ENCODE measurements at regions not wholly inside any gene's neighbourhood (a gene's known extent, or its start where the extent isn't known, plus 50 kb on each side); places are given as distances from the start of the nearest gene placed in this dataset.

DNA sequence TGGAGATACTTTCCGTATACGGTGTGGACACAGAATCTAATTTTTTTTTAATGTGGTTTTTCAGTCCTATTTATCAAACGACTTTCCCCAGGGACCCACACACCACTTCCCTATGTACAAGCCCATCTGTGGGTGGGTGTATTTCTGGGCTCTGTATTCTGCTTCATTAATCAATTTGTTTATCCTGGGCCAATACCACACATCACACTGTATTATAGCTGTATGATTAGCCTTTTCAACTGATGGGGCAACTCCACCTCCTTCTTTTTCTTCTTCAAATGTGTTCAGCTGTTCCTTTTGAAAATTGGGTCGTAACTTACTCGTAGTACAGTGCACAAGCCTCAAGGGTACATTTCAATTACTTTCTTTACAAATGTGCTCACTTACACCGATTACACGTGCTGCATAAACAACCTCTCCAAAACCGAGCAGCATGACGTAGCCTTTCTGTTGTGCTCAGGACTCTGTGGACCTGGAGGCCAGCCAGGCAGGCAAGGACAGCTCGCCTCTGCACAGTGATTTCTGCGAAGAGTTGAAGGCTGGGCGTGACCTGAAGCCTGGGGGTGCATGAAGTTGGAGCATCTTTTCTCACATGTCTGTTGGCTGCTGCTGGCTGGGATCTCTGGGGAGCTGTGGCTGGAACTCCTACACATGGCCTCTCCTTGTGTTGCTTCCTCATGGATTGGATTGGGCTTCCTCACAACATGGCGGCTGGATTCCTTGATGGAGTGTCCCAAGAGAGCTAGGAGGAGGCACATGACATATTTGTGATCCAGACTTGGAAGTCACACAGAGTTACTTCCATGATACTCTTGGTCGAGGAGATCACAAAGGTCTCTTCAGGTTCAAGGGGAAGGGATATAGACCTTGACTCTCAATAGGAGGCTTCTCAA, 126.5 kb downstream of the CRYAA start:
- no peaks in the 10 kb centered on the region for H3F3A ChIP-seq (replicated peaks; ENCODE audit: low read depth)
- no peaks in the 10 kb centered on the region for H3K4me1 Mint-ChIP-seq
- no peak overlapping the region for H2AFZ ChIP-seq
- H3K4me3 ChIP-seq: no peak overlapping the region
- no peaks in the 10 kb centered on the region for H3K36me3 ChIP-seq (ENCODE audit: insufficient read depth)
- H3K36me3 Mint-ChIP-seq (ENCODE audit: low read depth): no peaks in the 10 kb centered on the region
- ATAC-seq: no peak
- no peaks in the 10 kb centered on the region for H3K9me2 ChIP-seq (ENCODE audit: insufficient read depth)
- H3K27me3 Mint-ChIP-seq (ENCODE audit: insufficient read depth, low read depth, poor library complexity): peaks cover 8% of the 10 kb centered on the region
- H3K27me3 ChIP-seq (ENCODE audit: insufficient read depth): no peaks in the 10 kb centered on the region
- no peaks in the 10 kb centered on the region for H3K79me2 ChIP-seq (replicated peaks; ENCODE audit: insufficient read depth)
- no peak overlapping the region for H3K27ac Mint-ChIP-seq
- no peak overlapping the region for H3K4me3 Mint-ChIP-seq
- no peaks in the 10 kb centered on the region for H3K4me1 ChIP-seq (ENCODE audit: insufficient read depth)
- no peaks in the 10 kb centered on the region for H4K20me1 ChIP-seq (replicated peaks; ENCODE audit: insufficient read depth)
- no peak overlapping the region for H3K4me2 ChIP-seq
- H3K27ac ChIP-seq (ENCODE audit: low read depth): no peak overlapping the region
- no peak for DNase-seq (ENCODE audit: low spot score)
- H3K9me3 Mint-ChIP-seq: no peaks in the 10 kb centered on the region
- TF ChIP-seq ZNF331 (CRISPR knock-in tag; IDR thresholded peaks at IDR 0.05; ENCODE audit: low read depth): no peak
- no peak for TF ChIP-seq CTCF (conservative IDR thresholded peaks at IDR 0.05; ENCODE audit: low read depth in 2 of 2)
- TF ChIP-seq, protein P1, sequence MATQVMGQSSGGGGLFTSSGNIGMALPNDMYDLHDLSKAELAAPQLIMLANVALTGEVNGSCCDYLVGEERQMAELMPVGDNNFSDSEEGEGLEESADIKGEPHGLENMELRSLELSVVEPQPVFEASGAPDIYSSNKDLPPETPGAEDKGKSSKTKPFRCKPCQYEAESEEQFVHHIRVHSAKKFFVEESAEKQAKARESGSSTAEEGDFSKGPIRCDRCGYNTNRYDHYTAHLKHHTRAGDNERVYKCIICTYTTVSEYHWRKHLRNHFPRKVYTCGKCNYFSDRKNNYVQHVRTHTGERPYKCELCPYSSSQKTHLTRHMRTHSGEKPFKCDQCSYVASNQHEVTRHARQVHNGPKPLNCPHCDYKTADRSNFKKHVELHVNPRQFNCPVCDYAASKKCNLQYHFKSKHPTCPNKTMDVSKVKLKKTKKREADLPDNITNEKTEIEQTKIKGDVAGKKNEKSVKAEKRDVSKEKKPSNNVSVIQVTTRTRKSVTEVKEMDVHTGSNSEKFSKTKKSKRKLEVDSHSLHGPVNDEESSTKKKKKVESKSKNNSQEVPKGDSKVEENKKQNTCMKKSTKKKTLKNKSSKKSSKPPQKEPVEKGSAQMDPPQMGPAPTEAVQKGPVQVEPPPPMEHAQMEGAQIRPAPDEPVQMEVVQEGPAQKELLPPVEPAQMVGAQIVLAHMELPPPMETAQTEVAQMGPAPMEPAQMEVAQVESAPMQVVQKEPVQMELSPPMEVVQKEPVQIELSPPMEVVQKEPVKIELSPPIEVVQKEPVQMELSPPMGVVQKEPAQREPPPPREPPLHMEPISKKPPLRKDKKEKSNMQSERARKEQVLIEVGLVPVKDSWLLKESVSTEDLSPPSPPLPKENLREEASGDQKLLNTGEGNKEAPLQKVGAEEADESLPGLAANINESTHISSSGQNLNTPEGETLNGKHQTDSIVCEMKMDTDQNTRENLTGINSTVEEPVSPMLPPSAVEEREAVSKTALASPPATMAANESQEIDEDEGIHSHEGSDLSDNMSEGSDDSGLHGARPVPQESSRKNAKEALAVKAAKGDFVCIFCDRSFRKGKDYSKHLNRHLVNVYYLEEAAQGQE (IDR thresholded peaks at IDR 0.05; ENCODE audit: unreplicated experiment): no peak
- TF ChIP-seq EZH2 (IDR thresholded peaks at IDR 0.05; ENCODE audit: low read depth, unreplicated experiment): no peak
- TF ChIP-seq ETS1 (IDR thresholded peaks at IDR 0.05): no peak
- TF ChIP-seq EZH2phosphoT487 (IDR thresholded peaks at IDR 0.05; ENCODE audit: unreplicated experiment): no peak
- no peak for TF ChIP-seq CREB1 (CRISPR knock-in tag; IDR thresholded peaks at IDR 0.05; ENCODE audit: low read depth)
- TF ChIP-seq NANOG (IDR thresholded peaks at IDR 0.05; ENCODE audit: borderline replicate concordance): no peak
- no peak for TF ChIP-seq ZNF462 (CRISPR knock-in tag; IDR thresholded peaks at IDR 0.05)

Measured in GM23338 (cell line).